Effector memory CD8-positive, alpha-beta T cell (primary cell): ENCODE measurements at regions not wholly inside any gene's neighbourhood (a gene's known extent, or its start where the extent isn't known, plus 50 kb on each side); places are given as distances from the start of the nearest gene placed in this dataset.
"Not testable (repeated sequence)": the region's sequence is repeated elsewhere in the genome, so short reads cannot be mapped to it uniquely, and the experiment has no call there.

Experiments
- ATAC-seq: fragments of 150-1000 bp; cut with Tn5 transposase; replicated peaks from 2 replicates; pipeline ENCODE4 v1.10.0; 2021; ENCODE audit warnings: mild to moderate bottlenecking, moderate library complexity
- DNase-seq, 3 experiments: peaks; one replicate each; pipeline ENCODE4 v3.0.0; 2021
- H3K27ac Mint-ChIP-seq, 2 donors: one replicate each; pipeline ENCODE4 v1.8.0; 2022; ENCODE audit warnings: mild to moderate bottlenecking in 2 of 2, mixed read lengths in 2 of 2, moderate library complexity in 2 of 2
- H3K27me3 Mint-ChIP-seq, 2 donors: one replicate each; pipeline ENCODE4 v1.8.0; 2022; ENCODE audit warnings: mixed read lengths in 2 of 2
- H3K36me3 Mint-ChIP-seq: one replicate; pipeline ENCODE4 v1.8.0; 2022; ENCODE audit warnings: mild to moderate bottlenecking, moderate library complexity, mixed read lengths; ENCODE audit not compliant: insufficient read depth
- H3K4me1 Mint-ChIP-seq, 2 donors: one replicate each; pipeline ENCODE4 v1.8.0; 2022; ENCODE audit warnings: low read depth in 2 of 2, mixed read lengths in 2 of 2
- H3K4me3 Mint-ChIP-seq, 2 donors: one replicate each; pipeline ENCODE4 v1.8.0; 2022; ENCODE audit warnings: mild to moderate bottlenecking in 2 of 2, mixed read lengths in 2 of 2, moderate library complexity in 2 of 2
- H3K9me3 Mint-ChIP-seq, 2 donors: one replicate each; pipeline ENCODE4 v1.8.0; 2022; ENCODE audit warnings: mixed read lengths in 2 of 2

- not testable (repeated sequence) for H3K4me1 Mint-ChIP-seq, H3K36me3 Mint-ChIP-seq, DNase-seq, H3K4me3 Mint-ChIP-seq, ATAC-seq, H3K9me3 Mint-ChIP-seq, H3K27ac Mint-ChIP-seq, H3K27me3 Mint-ChIP-seq
These were observed 1651.3 kb upstream of the DEFB115 start for GRCh38 chr20:29606171-29606570.

GRCh38 chr20:29629395-29629794, 1628.1 kb upstream of the DEFB115 start:
- not testable (repeated sequence) for H3K4me1 Mint-ChIP-seq, H3K27ac Mint-ChIP-seq, H3K4me3 Mint-ChIP-seq, ATAC-seq, H3K36me3 Mint-ChIP-seq, DNase-seq, H3K27me3 Mint-ChIP-seq
- H3K9me3 Mint-ChIP-seq = peaks cover 8 to 12% of the 10 kb centered on the region in 2 donors
